ENCODE measurements at regions not wholly inside any gene's neighbourhood (a gene's known extent, or its start where the extent isn't known, plus 50 kb on each side); places are given as distances from the start of the nearest gene placed in this dataset.

DNA sequence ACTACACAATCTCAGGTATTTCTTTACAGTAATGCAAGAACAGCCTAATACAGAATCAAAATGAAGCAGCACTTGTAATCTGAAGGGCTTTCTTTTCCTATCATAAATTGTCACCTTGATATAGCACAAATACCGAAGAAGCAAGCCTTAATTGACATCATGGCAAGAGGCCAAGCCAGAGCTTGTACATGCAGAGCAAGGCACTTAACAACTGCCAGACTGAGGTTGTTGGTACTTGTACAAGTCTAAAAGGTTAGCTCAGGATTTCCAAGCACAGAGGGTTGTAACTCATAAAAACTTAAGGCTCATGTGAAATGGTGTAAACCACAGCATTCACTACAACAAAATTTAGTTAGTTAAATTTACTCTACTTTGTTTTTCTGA is 158.8 kb upstream of the SPEF2 start:
- TF ChIP-seq CTCF (IDR thresholded peaks at IDR 0.05; ENCODE audit: insufficient read depth, low read length, poor library complexity, severe bottlenecking) (no peak), EZH2phosphoT487 (conservative IDR thresholded peaks at IDR 0.05; ENCODE audit: low read length) (no peak)
